GM12878 (cell line): ENCODE measurements at regions not wholly inside any gene's neighbourhood (a gene's known extent, or its start where the extent isn't known, plus 50 kb on each side); places are given as distances from the start of the nearest gene placed in this dataset.

Experiments
- BCL3 ChIP-seq: IDR thresholded peaks from 2 replicates; pipeline ENCODE4 v1.6.1; 2011; ENCODE audit warnings: borderline replicate concordance, low read depth, mild to moderate bottlenecking, moderate library complexity, low read length; ENCODE audit not compliant: insufficient read depth, poor library complexity, severe bottlenecking
- BRCA1 ChIP-seq: IDR thresholded peaks from 2 replicates; pipeline ENCODE4 v1.6.1; 2011; ENCODE audit warnings: low read depth, low read length, improper control_type of control experiment
- CTCF ChIP-seq, 3 experiments: IDR thresholded peaks in 2 of 3; conservative IDR thresholded peaks in 1 of 3; 2 replicates each; pipeline ENCODE4 v1.5.1; 2011; ENCODE audit warnings: low read depth in 3 of 3, low read length in 3 of 3, mild to moderate bottlenecking in 3 of 3, control low read depth in 2 of 3, moderate library complexity in 2 of 3, inconsistent platforms in 1 of 3, mixed read lengths in 1 of 3; ENCODE audit not compliant: control insufficient read depth in 2 of 3, insufficient read depth in 1 of 3; ENCODE audit errors: extremely low read depth in 1 of 3
- GABPA ChIP-seq: IDR thresholded peaks from 2 replicates; pipeline ENCODE4 v1.6.1; 2014; ENCODE audit warnings: antibody characterized with exemption, low read depth, mild to moderate bottlenecking, inconsistent platforms
- HDAC6 ChIP-seq: fragments of 200-600 bp; sonication (generic); IDR thresholded peaks from one replicate; pipeline ENCODE4 v1.8.0; 2017; ENCODE audit warnings: antibody characterized with exemption; ENCODE audit not compliant: unreplicated experiment
- JUNB ChIP-seq: IDR thresholded peaks from 2 replicates; pipeline ENCODE4 v1.6.1; 2016; ENCODE audit warnings: antibody characterized with exemption, mild to moderate bottlenecking
- MAX ChIP-seq: IDR thresholded peaks from 2 replicates; pipeline ENCODE4 v1.6.1; 2012; ENCODE audit warnings: low read depth, low read length, improper control_type of control experiment
- NRF1 ChIP-seq: conservative IDR thresholded peaks from 2 replicates; pipeline ENCODE4 v1.6.1; 2011; ENCODE audit warnings: mild to moderate bottlenecking, low read depth, low read length, improper control_type of control experiment
- POLR2A ChIP-seq: IDR thresholded peaks from 2 replicates; pipeline ENCODE4 v1.6.1; 2011; ENCODE audit warnings: low read depth, mild to moderate bottlenecking, low read length
- SIN3A ChIP-seq: IDR thresholded peaks from 2 replicates; pipeline ENCODE4 v1.6.1; 2012; ENCODE audit warnings: low read depth, low read length, improper control_type of control experiment
- SMARCA5 ChIP-seq: fragments of 450-650 bp; IDR thresholded peaks from 2 replicates; pipeline ENCODE4 v1.6.1; 2017; ENCODE audit warnings: mild to moderate bottlenecking
- YY1 ChIP-seq: IDR thresholded peaks from 2 replicates; pipeline ENCODE4 v1.6.1; 2011; ENCODE audit warnings: low read depth, mild to moderate bottlenecking, low read length
- ZNF217 ChIP-seq: fragments of 450-650 bp; IDR thresholded peaks from 2 replicates; pipeline ENCODE4 v1.6.1; 2017; ENCODE audit warnings: antibody characterized with exemption, mild to moderate bottlenecking

GRCh38 chr20:5471368-5471767 lies 139.4 kb downstream of the GPCPD1 start:
- TF ChIP-seq NRF1 (no peak), GABPA (no peak), POLR2A (no peak), YY1 (no peak), CTCF (IDR thresholded peaks at IDR 0.05 in 2 of 3, conservative IDR thresholded peaks at IDR 0.05 in 1 of 3; ENCODE audit: control insufficient read depth in 2 of 3, extremely low read depth in 1 of 3, insufficient read depth in 1 of 3, low read depth in 3 of 3, low read length in 3 of 3) (no peak), SIN3A (no peak), SMARCA5 (no peak), JUNB (no peak), HDAC6 (no peak), ZNF217 (no peak), MAX (no peak), BRCA1 (no peak), BCL3 (no peak)
